Skin epidermis (tissue), 12 donors: ENCODE measurements at regions not wholly inside any gene's neighbourhood (a gene's known extent, or its start where the extent isn't known, plus 50 kb on each side); places are given as distances from the start of the nearest gene placed in this dataset.
"Not testable (repeated sequence)": the region's sequence is repeated elsewhere in the genome, so short reads cannot be mapped to it uniquely, and the experiment has no call there.

ENCODE experiments used
- H3K27ac ChIP-seq, 21 experiments: fragments of 200-600 bp; sonication (generic) in 11 of 21; one replicate each; pipeline ENCODE4 v1.5.0; 2020; ENCODE audit warnings: mild to moderate bottlenecking in 3 of 21, inconsistent platforms in 2 of 21, moderate library complexity in 2 of 21
- H3K4me3 ChIP-seq, 7 experiments: fragments of 200-600 bp; sonication (generic) in 2 of 7; one replicate each; pipeline ENCODE4 v1.5.0; 2020; ENCODE audit warnings: inconsistent platforms in 2 of 7, mild to moderate bottlenecking in 2 of 7, moderate library complexity in 1 of 7

- H3K27ac ChIP-seq, H3K4me3 ChIP-seq: not testable (repeated sequence)
These were observed 279.9 kb downstream of the PLS3 start for GRCh38 chrX:115840729-115841409.

- H3K27ac ChIP-seq, H3K4me3 ChIP-seq: not testable (repeated sequence)
These were observed 290.0 kb downstream of the PLS3 start for GRCh38 chrX:115850986-115851385.

GRCh38 chrX:115853260-115853659 lies 292.3 kb downstream of the PLS3 start:
- H3K27ac ChIP-seq, H3K4me3 ChIP-seq: not testable (repeated sequence)

- not testable (repeated sequence) for H3K4me3 ChIP-seq, H3K27ac ChIP-seq
These were observed 289.4 kb upstream of the AGTR2 start for GRCh38 chrX:115881170-115881569.

GRCh38 chrX:115884121-115884520 lies 286.4 kb upstream of the AGTR2 start:
- H3K27ac ChIP-seq: not testable (repeated sequence)

GRCh38 chrX:115888041-115888440 lies 282.5 kb upstream of the AGTR2 start:
- H3K4me3 ChIP-seq: not testable (repeated sequence)
- H3K27ac ChIP-seq: peak overlapping the region in 5 of 21 experiments; percentile 39 to 94 (median 81)

More at GRCh38 chrX:115884121-115884520, 286.4 kb upstream of the AGTR2 start:
- not testable (repeated sequence) for H3K4me3 ChIP-seq

- H3K27ac ChIP-seq: peak overlapping the region in 1 of 21 experiments; percentile 55
These were observed 282.0 kb upstream of the AGTR2 start for GRCh38 chrX:115888519-115888918.

GRCh38 chrX:115889121-115889890 lies 281.2 kb upstream of the AGTR2 start:
- no peak overlapping the region for H3K4me3 ChIP-seq
- no peak overlapping the region for H3K27ac ChIP-seq

More at GRCh38 chrX:115888519-115888918, 282.0 kb upstream of the AGTR2 start:
- H3K4me3 ChIP-seq: not testable (repeated sequence)

GRCh38 chrX:115892056-115892708 lies 278.4 kb upstream of the AGTR2 start:
- no peak overlapping the region for H3K4me3 ChIP-seq
- peak overlapping the region in 1 of 21 experiments; percentile 39 for H3K27ac ChIP-seq

- Histone ChIP-seq H3K27ac (peak overlapping the region in 1 of 21 experiments; percentile 39), H3K4me3 (no peak overlapping the region)
These were observed 277.5 kb upstream of the AGTR2 start for GRCh38 chrX:115892787-115893671.

GRCh38 chrX:115894087-115894486 lies 276.5 kb upstream of the AGTR2 start:
- H3K27ac ChIP-seq: no peak overlapping the region
- no peak overlapping the region for H3K4me3 ChIP-seq

GRCh38 chrX:115895678-115896329 lies 274.7 kb upstream of the AGTR2 start:
- Histone ChIP-seq H3K27ac (no peak overlapping the region), H3K4me3 (no peak overlapping the region)

- Histone ChIP-seq H3K27ac (no peak overlapping the region), H3K4me3 (no peak overlapping the region)
These were observed 274.2 kb upstream of the AGTR2 start for GRCh38 chrX:115896362-115896761.

GRCh38 chrX:115897956-115898355 lies 272.6 kb upstream of the AGTR2 start:
- Histone ChIP-seq H3K4me3 (no peak overlapping the region), H3K27ac (no peak overlapping the region)

GRCh38 chrX:115898382-115899001 lies 272.1 kb upstream of the AGTR2 start:
- Histone ChIP-seq H3K4me3 (no peak overlapping the region), H3K27ac (no peak overlapping the region)

GRCh38 chrX:115900425-115900824 lies 270.1 kb upstream of the AGTR2 start:
- Histone ChIP-seq H3K4me3 (no peak overlapping the region), H3K27ac (no peak overlapping the region)

- no peak overlapping the region for H3K27ac ChIP-seq
- H3K4me3 ChIP-seq: no peak overlapping the region
These were observed 269.3 kb upstream of the AGTR2 start for GRCh38 chrX:115901241-115901640.

- H3K27ac ChIP-seq: no peak overlapping the region
- H3K4me3 ChIP-seq: no peak overlapping the region
These were observed 267.5 kb upstream of the AGTR2 start for GRCh38 chrX:115902995-115903394.

GRCh38 chrX:115906276-115906675 lies 264.3 kb upstream of the AGTR2 start:
- Histone ChIP-seq H3K27ac (no peak overlapping the region), H3K4me3 (no peak overlapping the region)
